HCT116 (cell line): ENCODE measurements at regions not wholly inside any gene's neighbourhood (a gene's known extent, or its start where the extent isn't known, plus 50 kb on each side); places are given as distances from the start of the nearest gene placed in this dataset.

Experiments
- CEBPB ChIP-seq: IDR thresholded peaks from 2 replicates; pipeline ENCODE4 v1.6.1; 2012; ENCODE audit warnings: low read depth
- EZH2 ChIP-seq: fragments of 200-600 bp; sonication (generic); IDR thresholded peaks from 2 replicates; pipeline ENCODE4 v1.6.1; 2017; ENCODE audit warnings: antibody characterized with exemption, mixed run types
- EZH2phosphoT487 ChIP-seq: fragments of 200-600 bp; IDR thresholded peaks from 2 replicates; pipeline ENCODE4 v1.6.1; 2018; ENCODE audit warnings: antibody characterized with exemption, borderline replicate concordance
- JUND ChIP-seq: IDR thresholded peaks from 2 replicates; pipeline ENCODE4 v1.6.1; 2012
- POLR2A ChIP-seq: IDR thresholded peaks from 2 replicates; pipeline ENCODE4 v1.7.0; 2011; ENCODE audit warnings: borderline replicate concordance; ENCODE audit not compliant: insufficient read depth, insufficient read length; ENCODE audit errors: extremely low read depth
- POLR2AphosphoS5 ChIP-seq: IDR thresholded peaks from 2 replicates; pipeline ENCODE4 v1.6.1; 2011; ENCODE audit warnings: mild to moderate bottlenecking, low read depth, low read length, moderate library complexity
- RAD21 ChIP-seq: IDR thresholded peaks from 2 replicates; pipeline ENCODE4 v1.6.1; 2012; ENCODE audit warnings: low read depth, mild to moderate bottlenecking
- SIN3A ChIP-seq: IDR thresholded peaks from 2 replicates; pipeline ENCODE4 v1.6.1; 2012; ENCODE audit warnings: low read depth
- SP1 ChIP-seq: IDR thresholded peaks from 2 replicates; pipeline ENCODE4 v1.6.1; 2012; ENCODE audit warnings: low read depth
- TCF7L2 ChIP-seq: IDR thresholded peaks from 2 replicates; pipeline ENCODE4 v1.7.0; 2011; ENCODE audit warnings: borderline replicate concordance, inconsistent platforms; ENCODE audit not compliant: insufficient read depth, insufficient read length; ENCODE audit errors: extremely low read depth
- ZBTB33 ChIP-seq: IDR thresholded peaks from 2 replicates; pipeline ENCODE4 v1.6.1; 2011; ENCODE audit warnings: mild to moderate bottlenecking, low read length, moderate library complexity; ENCODE audit not compliant: insufficient replicate concordance; ENCODE audit errors: extremely low read depth
- ZNF274 ChIP-seq: fragments of 200-500 bp; sonication (Bioruptor generic); IDR thresholded peaks from 2 replicates; pipeline ENCODE4 v1.6.1; 2014; ENCODE audit warnings: mild to moderate bottlenecking, low read depth, low read length, inconsistent platforms
- TF ChIP-seq, protein P1 (sequence below), 3 experiments: fragments of 200-600 bp in 1 of 3; sonication (generic) in 1 of 3; IDR thresholded peaks in 2 of 3; conservative IDR thresholded peaks in 1 of 3; 2 replicates each; pipeline ENCODE4 v1.5.1; 2012 to 2017; ENCODE audit warnings: low read depth in 2 of 3, low read length in 2 of 3, antibody characterized with exemption in 1 of 3, borderline replicate concordance in 1 of 3, control low read depth in 1 of 3, mild to moderate bottlenecking in 1 of 3, mixed read lengths in 1 of 3, mixed run types in 1 of 3, moderate library complexity in 1 of 3; ENCODE audit not compliant: insufficient read depth in 1 of 3
- TF ChIP-seq, protein P2 (sequence below): IDR thresholded peaks from 2 replicates; pipeline ENCODE4 v1.6.1; 2012; ENCODE audit warnings: low read depth

DNA sequence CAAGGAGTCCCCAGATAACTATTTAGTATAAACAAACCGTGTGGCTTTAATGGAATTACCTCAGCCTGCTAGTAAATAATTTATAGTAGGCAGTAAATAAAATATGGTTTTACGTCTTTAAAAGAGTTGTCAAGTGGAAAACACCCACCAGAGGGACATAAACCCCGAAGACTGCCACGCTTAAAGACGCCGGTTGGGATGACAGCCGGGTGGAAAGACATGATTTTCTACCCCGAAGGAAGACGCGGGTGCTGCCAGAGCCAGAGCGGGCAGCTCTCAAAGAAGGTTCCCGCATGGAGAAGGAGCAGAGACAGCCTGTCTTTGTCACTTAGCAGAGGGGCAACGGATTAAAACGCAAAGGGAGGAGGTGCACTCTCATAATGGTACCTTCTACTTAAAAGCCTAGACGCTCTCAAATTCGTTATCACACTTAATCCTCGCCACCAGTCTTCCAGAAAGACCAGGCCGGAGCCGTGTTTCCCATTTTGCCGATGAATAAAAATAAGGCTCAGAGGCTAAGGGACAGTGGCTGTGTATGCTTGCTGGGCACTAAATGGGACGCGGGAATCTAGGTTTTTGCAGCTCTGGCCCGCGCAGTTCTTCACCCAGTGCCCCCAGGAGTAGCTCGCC, 140.5 kb upstream of the ZIC3 start:
- TF ChIP-seq SP1 = no peak
- TF ChIP-seq EZH2 = no peak
- TF ChIP-seq ZNF274 = no peak
- TF ChIP-seq POLR2AphosphoS5 = no peak
- TF ChIP-seq POLR2A = no peak
- TF ChIP-seq, protein P1, sequence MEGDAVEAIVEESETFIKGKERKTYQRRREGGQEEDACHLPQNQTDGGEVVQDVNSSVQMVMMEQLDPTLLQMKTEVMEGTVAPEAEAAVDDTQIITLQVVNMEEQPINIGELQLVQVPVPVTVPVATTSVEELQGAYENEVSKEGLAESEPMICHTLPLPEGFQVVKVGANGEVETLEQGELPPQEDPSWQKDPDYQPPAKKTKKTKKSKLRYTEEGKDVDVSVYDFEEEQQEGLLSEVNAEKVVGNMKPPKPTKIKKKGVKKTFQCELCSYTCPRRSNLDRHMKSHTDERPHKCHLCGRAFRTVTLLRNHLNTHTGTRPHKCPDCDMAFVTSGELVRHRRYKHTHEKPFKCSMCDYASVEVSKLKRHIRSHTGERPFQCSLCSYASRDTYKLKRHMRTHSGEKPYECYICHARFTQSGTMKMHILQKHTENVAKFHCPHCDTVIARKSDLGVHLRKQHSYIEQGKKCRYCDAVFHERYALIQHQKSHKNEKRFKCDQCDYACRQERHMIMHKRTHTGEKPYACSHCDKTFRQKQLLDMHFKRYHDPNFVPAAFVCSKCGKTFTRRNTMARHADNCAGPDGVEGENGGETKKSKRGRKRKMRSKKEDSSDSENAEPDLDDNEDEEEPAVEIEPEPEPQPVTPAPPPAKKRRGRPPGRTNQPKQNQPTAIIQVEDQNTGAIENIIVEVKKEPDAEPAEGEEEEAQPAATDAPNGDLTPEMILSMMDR (IDR thresholded peaks at IDR 0.05 in 2 of 3, conservative IDR thresholded peaks at IDR 0.05 in 1 of 3; ENCODE audit: borderline replicate concordance in 1 of 3, insufficient read depth in 1 of 3, low read depth in 2 of 3, low read length in 2 of 3) = no peak
- no peak for TF ChIP-seq EZH2phosphoT487
- no peak for TF ChIP-seq TCF7L2
- no peak for TF ChIP-seq CEBPB
- no peak for TF ChIP-seq RAD21
- TF ChIP-seq, protein P2, sequence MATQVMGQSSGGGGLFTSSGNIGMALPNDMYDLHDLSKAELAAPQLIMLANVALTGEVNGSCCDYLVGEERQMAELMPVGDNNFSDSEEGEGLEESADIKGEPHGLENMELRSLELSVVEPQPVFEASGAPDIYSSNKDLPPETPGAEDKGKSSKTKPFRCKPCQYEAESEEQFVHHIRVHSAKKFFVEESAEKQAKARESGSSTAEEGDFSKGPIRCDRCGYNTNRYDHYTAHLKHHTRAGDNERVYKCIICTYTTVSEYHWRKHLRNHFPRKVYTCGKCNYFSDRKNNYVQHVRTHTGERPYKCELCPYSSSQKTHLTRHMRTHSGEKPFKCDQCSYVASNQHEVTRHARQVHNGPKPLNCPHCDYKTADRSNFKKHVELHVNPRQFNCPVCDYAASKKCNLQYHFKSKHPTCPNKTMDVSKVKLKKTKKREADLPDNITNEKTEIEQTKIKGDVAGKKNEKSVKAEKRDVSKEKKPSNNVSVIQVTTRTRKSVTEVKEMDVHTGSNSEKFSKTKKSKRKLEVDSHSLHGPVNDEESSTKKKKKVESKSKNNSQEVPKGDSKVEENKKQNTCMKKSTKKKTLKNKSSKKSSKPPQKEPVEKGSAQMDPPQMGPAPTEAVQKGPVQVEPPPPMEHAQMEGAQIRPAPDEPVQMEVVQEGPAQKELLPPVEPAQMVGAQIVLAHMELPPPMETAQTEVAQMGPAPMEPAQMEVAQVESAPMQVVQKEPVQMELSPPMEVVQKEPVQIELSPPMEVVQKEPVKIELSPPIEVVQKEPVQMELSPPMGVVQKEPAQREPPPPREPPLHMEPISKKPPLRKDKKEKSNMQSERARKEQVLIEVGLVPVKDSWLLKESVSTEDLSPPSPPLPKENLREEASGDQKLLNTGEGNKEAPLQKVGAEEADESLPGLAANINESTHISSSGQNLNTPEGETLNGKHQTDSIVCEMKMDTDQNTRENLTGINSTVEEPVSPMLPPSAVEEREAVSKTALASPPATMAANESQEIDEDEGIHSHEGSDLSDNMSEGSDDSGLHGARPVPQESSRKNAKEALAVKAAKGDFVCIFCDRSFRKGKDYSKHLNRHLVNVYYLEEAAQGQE = no peak
- TF ChIP-seq ZBTB33 = no peak
- no peak for TF ChIP-seq SIN3A
- no peak for TF ChIP-seq JUND
